Suprapubic skin (tissue), 4 donors: ENCODE measurements at regions not wholly inside any gene's neighbourhood (a gene's known extent, or its start where the extent isn't known, plus 50 kb on each side); places are given as distances from the start of the nearest gene placed in this dataset.

ENCODE experiments used
- EP300 ChIP-seq: sonication (generic); formaldehyde crosslinking; IDR thresholded peaks from one replicate; pipeline ENCODE4 v1.6.1; 2017; ENCODE audit warnings: antibody characterized with exemption
- POLR2A ChIP-seq, 2 donors: fragments of 450-650 bp; IDR thresholded peaks; one replicate each; pipeline ENCODE4 v1.6.1; 2017; ENCODE audit warnings: antibody characterized with exemption in 2 of 2, mild to moderate bottlenecking in 2 of 2, moderate library complexity in 2 of 2
- POLR2AphosphoS5 ChIP-seq, 3 donors: sonication (generic); formaldehyde crosslinking; IDR thresholded peaks; one replicate each; pipeline ENCODE4 v1.6.1; 2017; ENCODE audit warnings: antibody characterized with exemption in 3 of 3
- TF ChIP-seq, protein P1 (sequence below), 2 donors: fragments of 200-600 bp in 1 of 2; fragments of 450-650 bp in 1 of 2; sonication (generic) in 1 of 2; IDR thresholded peaks; one replicate each; pipeline ENCODE4 v1.5.1; 2016 to 2019; ENCODE audit warnings: antibody characterized with exemption in 2 of 2, mild to moderate bottlenecking in 1 of 2, moderate library complexity in 1 of 2

DNA sequence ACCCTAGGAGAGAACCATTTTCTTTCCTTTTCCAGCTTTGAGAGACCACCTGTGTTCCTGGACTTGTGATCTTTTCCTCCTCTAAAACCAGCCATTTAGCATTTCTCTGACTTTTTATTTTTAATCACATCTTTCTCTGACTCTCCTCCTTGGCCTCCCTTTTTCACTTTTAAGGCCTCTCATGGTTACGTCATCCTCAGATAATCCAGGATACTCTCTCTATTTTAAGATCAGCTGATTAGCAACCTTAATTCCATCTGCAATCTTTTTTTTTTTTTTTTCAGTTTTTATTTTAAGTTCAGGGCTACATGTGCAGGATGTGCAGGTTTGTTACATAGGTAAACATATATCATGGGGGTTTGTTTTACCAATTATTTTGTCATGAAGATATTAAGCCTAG is 54.0 kb downstream of the RFPL4B start:
- TF ChIP-seq POLR2A (IDR thresholded peaks at IDR 0.05), result no peak
- no peak for TF ChIP-seq EP300
- TF ChIP-seq, protein P1, sequence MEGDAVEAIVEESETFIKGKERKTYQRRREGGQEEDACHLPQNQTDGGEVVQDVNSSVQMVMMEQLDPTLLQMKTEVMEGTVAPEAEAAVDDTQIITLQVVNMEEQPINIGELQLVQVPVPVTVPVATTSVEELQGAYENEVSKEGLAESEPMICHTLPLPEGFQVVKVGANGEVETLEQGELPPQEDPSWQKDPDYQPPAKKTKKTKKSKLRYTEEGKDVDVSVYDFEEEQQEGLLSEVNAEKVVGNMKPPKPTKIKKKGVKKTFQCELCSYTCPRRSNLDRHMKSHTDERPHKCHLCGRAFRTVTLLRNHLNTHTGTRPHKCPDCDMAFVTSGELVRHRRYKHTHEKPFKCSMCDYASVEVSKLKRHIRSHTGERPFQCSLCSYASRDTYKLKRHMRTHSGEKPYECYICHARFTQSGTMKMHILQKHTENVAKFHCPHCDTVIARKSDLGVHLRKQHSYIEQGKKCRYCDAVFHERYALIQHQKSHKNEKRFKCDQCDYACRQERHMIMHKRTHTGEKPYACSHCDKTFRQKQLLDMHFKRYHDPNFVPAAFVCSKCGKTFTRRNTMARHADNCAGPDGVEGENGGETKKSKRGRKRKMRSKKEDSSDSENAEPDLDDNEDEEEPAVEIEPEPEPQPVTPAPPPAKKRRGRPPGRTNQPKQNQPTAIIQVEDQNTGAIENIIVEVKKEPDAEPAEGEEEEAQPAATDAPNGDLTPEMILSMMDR (IDR thresholded peaks at IDR 0.05), result no peak
- TF ChIP-seq POLR2AphosphoS5 (IDR thresholded peaks at IDR 0.05), result no peak
